Activated gamma-delta T cell (primary cell): ENCODE measurements at regions not wholly inside any gene's neighbourhood (a gene's known extent, or its start where the extent isn't known, plus 50 kb on each side); places are given as distances from the start of the nearest gene placed in this dataset.
A peak's percentile ranks its signal among the peaks of the same experiment; 100 is the strongest.
"Not testable (repeated sequence)": the region's sequence is repeated elsewhere in the genome, so short reads cannot be mapped to it uniquely, and the experiment has no call there.

Experiments used
- DNase-seq: peaks from one replicate; lab custom pipeline; 2025; lab: John Stamatoyannopoulos, UW

DNA sequence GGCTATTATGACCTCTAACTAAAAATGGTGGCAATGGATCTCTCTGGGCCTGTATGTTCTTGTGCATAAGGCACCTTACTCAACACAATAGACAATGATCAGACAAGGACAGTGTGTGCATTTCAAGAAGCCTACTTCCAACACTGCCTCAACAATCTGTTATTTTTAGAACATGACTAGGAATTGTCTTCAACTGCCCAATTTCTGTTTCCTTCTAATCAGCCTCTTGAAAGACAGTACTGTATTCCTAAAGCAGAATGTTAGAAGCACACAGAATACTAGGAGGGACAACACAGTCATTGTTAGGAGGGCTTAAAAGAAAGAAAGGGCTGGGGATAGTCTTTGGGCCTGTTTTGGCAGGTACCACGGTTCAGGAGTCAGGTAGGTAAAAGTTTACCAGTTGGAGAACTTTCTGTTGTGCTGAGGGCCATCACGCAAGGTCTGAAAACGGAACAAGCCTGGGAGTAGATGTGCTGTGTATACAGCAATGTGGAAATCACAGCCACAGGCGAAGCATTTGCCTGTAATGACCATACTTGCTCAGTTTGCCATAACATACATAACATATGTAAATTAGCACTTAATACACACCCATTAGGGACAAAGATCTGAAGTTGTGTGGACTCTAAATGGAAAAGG, 100.8 kb upstream of the ATXN3L start:
- no peak for DNase-seq

DNA sequence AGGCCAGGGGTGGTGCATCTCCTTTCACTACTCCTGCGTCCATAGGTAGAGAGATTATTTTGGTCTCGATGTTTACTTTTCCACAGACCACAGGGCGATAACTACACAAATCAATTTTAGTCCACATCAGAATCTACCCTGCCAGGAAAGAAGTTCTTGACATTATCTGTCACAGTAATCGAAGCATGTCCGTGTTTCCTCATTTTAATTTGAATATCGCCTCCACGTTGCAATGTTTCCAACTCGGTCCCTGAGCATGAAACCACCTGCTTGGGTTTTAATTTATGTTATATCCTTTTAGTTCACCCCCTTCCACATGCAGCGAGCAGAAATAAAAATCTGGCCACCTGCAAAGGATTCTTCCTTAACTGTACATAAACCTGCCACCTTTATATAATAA, 100.1 kb upstream of the ATXN3L start:
- no peak for DNase-seq

DNA sequence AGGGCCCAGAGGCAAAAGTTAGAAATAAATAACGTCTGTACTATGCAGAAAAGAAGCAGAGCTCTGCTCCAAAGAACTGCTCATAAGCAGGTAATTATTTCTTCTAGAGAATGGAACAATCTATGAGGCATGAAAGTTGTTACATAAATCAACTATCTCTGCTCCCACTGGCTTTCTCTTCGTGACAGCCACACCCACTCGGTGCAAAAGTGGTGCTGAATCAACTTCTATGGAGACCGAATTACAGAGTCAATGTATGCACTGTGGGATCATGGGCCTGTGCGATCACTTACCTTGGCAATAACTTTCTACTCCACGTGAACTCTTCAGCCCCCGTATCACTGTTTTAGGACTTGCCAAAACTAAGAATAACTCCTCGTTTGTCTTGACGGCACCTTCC, 99.4 kb upstream of the ATXN3L start:
- DNase-seq = no peak

DNA sequence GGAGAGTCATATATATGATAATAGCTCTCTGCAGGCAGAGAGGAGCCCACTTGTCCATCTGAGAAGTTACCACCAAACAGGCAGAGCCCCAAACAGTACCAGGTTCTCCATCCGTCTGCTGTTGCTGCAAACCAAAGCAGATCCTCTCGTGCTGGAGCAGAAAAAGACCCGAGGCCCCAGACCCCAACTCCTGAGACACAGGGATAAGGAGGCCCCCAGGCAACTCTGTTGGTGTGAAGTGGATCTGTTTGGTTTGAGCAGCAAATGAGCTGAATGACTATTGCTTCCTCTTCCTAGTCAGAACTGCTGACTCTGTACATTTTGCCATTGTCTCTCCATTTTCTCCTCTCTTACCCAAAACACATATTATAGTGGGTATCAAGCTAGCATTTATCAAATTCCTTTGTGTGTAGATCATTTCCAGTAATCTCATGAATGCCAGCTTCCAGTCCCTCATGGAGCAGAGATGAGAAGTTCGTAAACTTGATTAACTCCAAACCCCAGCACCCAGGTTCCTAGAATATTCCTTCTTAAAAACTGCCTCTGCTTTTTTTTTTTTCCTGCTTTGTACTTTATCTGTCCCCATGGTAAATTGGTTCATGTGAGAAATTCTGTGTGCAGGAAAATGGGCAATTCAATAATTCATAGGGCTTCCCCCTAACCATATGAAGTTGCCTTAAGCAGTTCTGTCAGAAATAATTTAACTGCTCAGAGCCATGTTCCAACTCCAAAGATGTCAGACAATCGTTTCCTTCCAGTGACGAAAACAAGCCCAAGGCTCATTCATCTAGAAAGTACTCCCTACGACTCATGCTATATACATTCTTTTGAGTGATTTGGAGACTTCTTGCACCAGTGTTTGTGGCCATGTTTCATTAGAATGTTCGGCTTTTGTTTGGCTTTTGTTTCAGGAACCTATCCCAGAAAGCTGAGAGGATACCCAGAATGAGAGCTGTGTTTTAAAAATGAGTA, 98.6 kb upstream of the ATXN3L start:
- no peak for DNase-seq

DNA sequence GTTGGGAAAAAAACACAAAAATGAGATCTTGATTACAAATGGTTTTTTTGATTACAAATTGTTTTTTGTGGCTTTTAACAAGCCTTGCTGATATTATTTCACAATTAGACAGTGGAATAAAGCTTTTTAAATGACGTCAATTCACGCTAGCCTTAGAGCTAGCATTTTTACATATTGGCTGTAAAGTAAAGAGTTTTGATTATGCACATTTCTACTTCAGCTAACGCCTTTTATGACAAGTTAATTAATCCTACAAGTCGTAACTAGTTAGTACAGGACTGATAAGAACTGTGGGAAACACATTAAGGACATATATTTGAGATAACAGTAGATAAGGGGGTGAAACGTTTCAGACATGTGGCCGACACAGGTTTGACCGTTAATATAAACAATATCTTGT, 95.7 kb upstream of the ATXN3L start:
- no peak for DNase-seq

DNA sequence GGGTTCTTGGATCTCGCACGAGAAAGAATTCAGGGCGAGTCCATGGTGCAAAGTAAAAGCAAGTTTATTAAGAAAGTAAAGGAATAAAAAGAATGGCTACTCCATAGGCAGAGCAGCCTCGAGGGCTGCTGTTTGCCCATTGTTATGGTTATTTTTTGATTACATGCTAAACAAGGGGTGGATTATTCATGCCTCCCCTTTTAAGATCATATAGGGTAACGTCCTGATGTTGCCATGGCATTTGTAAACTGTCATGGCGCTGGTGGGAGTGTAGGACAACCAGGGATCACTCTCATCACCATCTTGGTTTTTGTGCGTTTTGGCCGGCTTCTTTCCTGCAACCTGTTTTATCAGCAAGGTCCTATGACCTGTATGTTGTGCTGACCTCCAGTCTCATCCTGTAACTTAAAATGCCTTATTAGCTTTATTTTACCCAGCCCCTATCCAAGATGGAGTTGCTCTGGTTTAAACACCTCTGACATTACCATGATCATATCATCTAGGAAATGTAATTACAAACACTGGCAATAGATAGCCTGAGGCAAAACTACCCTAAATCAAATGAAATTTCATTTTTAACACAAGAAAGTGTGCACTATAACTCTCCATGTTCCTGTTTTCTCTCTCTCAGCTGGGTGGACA, 94.3 kb upstream of the ATXN3L start:
- no peak for DNase-seq

DNA sequence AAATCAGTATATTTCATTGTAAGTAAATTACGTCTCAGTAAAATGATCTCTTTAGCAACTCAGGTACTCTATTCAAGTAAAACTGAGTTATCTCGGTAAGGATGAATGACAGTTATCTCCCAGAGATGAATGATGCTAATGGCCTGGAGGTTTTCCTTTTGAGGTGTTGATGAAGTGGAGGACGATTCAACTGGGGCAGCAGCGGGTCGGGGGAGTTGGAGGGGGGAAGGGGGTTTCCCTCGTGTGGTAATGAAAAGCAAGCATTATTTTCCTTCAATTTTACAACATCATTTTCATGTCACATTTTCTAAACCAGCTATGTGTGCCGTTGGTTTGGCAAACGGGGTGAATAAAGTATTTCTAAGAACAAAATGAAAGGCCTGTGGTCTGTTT, 92.4 kb upstream of the ATXN3L start:
- DNase-seq = no peak

DNA sequence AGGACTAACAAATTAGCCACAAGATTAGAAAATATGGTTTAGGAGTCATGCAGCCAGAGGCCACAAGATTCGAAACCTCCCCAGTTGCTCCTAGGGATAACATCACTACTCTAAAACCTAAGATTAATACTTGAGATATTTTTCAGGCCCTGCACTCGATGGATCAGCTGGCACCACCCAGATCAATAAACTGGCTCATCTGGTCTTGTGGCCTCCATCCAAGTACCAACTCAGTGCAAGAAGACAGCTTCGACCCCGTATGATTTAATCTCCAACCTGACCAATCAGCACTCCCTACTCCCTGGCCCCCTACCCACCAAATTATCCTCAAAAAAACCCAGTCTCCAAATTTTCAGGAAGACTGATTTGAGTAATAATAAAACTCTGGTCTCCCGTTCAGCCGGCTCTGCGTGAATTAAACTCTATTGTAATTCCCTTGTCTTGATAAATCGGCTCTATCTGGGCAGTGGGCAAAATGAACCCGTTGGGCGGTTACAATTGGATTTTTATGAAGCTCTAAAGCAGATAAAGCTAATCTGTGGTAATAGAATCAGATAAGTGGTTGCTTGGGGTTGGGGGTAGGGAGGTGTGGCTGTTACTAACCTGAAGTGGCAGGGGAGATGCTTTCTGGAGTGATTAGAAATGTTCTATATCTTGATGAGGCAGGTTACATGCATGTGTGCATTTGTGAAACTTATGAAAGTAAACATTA, 91.8 kb upstream of the ATXN3L start:
- no peak for DNase-seq

DNA sequence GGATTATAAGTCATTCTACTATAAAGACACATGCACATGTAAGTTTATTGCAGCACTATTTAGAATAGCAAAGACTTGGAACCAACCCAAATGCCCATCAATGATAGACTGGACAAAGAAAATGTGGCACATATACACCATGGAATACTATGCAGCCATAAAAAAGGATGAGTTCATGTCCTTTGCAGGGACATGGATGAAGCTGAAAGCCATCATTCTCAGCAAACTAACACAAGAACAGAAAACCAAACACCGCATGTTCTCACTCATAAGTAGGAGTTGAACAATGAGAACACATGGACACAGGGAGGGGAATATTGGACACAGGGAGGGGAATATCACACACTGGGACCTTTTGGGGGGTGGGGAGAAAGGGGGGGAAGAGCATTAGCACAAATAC, 88.7 kb upstream of the ATXN3L start:
- DNase-seq = not testable (repeated sequence)

DNA sequence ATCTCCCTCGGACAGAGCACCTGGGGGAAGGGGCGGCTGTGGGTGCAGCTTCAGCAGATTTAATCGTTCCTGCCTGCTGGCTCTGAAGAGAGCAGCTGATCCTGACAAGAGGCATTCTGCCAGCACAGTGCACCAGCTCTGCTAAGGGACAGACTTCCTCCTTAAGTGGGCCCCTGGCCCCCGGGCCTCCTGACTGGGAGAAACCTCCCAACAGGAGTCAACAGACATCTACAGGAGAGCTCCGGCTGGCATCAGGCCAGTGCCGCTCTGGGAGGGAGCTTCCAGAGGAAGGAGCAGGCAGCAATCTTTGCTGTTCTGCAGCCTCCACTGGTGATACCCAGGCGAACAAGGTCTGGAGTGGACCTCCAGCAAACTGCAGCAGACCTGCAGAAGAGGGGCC, 84.9 kb upstream of the ATXN3L start:
- not testable (repeated sequence) for DNase-seq

DNA sequence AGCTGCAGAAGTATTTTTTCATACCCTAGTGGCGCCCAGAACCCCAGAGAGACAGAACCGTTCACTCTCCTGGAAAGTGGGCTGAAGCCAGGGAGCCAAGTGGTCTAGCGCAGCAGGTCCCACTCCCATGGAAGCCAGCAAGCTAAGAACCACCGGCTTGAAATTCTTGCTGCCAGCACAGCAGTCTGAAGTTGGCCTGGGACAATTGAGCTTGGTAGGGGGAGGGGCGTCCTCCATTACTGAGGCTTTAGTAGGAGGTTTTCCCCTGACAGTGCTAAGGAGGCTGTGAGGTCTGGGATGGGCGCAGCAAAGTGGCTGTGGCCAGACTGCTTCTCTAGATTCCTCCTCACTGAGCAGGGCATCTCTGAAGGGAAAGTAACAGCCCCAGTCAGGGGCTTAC, 84.5 kb upstream of the ATXN3L start:
- DNase-seq = peak; percentile 2

DNA sequence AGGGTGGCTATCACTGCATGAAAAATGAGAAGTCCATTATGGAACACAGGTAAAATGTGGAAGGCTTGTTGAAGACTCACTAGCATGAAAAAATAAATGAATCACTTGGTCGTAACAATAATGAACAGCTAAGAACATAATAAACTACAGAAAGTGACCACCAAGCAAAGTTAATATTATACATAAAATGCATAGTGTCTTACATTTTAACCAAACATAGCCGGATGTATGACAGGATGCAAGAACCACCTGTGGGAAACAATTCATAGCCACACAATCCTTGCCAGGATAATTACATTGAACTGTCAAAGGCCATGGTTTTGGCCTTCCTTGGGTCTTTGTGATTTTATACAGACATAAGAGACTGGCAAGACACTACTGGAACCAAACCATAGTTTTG, 81.9 kb upstream of the ATXN3L start:
- DNase-seq = no peak

DNA sequence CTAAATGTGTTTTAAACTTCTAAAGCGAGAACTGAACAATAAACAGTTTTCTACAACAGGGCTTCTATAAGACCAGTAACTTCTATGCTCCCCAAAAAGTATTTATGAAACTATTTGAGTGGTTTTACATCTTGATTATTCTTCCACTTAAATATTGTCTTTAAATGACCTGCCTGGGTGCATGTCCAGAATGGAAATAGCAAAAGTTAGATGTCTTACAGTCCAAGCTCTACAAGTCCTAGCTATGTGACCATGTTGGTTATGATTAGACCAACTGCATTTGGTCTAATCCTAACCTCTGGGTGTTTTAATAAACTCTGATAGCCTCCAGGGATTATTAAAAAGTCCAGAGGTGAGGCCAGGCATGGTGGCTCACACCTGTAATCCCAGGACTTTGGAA, 79.0 kb upstream of the ATXN3L start:
- DNase-seq = no peak

DNA sequence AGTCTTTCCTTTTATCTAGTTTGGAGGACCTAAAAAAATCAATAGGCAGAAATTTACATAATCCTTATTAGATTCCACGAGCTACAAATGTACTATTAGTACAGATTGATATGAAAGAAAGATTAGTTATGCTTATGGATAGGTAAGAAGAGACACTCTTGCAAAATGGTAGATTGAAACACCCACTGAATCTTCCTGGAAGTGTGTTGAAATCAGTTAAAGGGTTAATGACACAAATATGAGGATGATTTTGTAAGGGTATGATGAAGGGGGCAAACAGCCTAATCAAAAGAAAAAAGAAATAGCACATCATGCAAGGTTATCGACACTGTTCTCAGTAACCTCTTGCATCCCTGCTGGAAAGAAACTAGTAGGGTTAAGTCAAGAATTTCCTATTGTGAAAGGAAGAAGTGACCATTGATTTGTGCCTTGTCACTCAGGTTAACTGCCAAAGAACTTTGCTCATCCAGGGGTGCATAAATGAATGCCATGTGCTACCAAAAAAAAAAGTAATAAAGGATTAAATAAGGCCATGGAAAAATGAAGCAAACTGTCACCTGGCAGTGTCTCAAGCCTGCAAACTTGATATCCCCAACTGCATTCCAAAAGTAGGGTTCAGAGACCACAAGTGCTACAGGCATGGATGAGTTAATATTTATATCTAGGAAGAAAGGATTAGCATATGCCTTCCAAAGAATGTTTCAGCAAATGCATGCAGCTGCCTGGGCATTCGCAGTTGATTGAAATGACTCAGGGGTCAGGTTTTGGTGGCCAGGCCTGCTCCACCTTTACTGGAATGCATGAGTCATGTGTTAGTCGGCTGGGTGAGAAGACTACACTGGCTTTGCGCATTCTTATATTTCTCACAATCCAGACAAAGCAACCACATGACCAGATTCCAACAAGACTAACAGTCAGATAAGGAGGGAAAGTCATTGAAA, 78.3 kb upstream of the ATXN3L start:
- DNase-seq = no peak

DNA sequence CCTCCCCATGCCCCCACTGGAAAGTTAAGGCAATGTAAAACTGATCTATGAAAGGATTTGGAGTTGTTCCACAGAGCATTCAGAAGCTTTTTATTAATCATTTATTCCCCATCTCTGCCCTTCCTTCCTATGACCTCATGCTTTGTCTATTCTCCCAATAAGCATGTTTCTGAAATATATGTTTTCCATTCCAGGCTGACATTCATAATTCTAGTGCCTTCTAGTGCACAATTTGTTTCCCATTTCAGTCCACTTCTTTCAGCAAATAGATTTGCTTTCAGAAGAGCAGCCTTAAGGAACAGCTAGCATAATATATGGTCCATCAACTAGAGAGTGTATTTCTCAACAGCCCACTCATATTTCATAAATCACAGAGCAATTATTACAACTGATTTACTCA, 77.1 kb upstream of the ATXN3L start:
- no peak for DNase-seq

DNA sequence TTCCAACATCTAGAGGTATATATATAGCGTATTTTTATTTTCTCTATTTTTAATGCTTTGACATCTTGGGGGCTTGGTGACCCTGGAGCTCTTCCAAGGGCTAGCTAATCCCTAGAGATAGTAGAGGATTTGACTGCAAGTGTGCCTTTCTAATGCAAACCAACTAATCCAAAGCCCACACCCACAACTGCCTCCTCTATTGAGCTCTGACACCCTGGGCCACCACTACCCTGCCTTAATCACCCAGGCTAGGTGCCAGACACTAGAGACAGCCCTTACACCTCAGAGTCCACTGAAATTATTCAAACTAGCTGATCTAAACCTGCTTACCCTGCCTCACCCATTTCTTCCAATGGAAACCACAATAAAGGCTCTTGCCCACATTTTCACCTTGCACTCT, 69.6 kb upstream of the ATXN3L start:
- no peak for DNase-seq

DNA sequence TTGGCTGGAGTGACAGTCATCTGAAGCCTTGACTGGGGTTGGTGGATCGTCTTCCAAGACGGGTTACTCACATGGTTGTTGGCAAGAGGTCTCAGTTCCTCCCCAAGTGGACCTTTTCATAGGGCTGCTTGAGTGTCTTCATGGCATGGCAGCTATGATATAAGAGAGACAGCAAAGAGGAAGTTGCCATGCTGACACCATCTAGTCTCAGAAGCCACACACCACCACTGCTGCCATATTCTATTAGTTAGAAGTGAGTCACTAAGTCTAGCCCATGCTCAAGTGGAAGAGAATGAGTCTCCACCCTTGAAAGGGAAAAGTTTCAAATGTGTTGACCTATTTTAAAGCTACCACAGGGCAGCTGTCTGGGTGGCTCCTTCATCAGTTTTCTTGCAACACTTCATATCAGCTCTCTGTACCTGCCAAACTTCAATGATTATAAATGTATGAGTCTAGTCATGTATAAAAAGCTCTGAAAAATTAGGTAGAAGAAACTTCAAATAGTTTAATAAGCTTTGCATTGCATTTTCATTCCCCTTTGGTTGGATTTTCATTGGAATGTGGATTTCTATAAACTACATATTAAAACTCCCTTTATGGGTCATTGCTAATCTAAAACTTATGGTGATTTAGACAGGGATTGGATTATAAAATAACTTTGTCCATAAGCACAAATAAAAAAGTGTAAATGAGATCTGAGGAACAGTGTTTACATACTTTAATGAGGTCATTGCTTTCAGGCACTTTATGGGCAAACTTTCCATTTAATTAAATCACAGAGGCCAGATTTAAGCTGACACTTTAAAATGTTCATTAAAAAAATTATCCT, 68.0 kb upstream of the ATXN3L start:
- no peak for DNase-seq

DNA sequence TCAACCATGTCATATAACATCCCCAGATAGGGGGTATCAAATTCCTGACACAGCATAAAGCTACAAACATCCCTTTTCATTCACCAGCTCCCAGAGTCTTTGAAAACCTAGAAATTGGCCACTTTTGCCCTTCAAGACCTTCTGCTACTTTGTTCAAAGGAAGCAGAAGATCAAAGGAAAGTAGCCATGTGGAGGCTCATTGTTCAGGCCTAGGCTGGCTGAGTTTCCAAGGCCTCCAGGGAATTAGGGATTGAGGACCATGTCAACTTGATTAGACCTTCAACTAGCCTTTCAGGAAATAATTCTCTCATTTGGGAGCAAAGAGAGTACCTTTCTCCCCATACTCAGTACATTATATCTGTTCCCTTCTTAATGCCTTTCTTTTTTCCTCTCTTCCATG, 66.8 kb upstream of the ATXN3L start:
- DNase-seq = no peak

DNA sequence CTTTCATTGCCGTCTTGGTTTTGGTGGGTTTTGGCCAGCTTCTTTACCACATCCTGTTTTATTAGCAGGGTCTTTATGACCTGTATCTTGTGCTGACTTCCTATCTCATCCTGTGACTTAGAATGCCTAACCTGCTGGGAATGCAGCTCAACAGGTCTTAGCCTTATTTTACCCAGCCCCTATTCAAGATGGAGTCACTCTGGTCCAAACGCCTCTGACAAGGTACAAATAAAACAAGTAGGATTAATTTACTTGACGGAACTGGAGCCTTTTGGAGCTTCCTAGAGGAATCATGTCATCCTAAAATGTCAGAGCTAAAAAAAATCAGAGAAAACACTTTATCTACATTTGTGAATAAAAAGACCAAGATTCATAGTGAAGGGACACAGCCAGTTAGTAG, 66.2 kb upstream of the ATXN3L start:
- DNase-seq = no peak

DNA sequence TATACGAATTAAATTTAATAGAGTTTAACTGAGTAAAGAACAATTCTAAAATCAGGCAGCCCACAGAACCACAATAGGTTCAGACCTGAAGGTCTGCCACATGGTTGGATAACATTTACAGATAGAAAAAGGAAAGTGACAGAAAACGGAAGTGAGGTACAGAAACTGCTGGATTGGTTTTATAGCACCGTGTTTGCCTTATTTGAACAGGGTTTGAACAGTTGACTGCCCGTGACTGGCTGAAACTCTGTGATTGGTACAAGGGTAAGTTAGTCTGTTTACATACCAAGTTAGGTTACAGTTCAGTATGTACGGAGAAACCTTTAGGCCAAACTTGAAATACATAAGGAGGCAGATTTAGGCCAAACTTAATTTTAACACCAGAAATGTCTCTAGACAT, 64.1 kb upstream of the ATXN3L start:
- DNase-seq = no peak
